Adrenal gland (tissue), 5 donors: ENCODE measurements at regions not wholly inside any gene's neighbourhood (a gene's known extent, or its start where the extent isn't known, plus 50 kb on each side); places are given as distances from the start of the nearest gene placed in this dataset.

Source experiments
- POLR2A ChIP-seq, 2 donors: fragments of 450-650 bp; IDR thresholded peaks; one replicate each; pipeline ENCODE4 v1.6.1; 2017; ENCODE audit warnings: antibody characterized with exemption in 2 of 2, mild to moderate bottlenecking in 2 of 2, moderate library complexity in 1 of 2
- TF ChIP-seq, protein P1 (sequence below), 6 experiments: fragments of 450-650 bp in 4 of 6; fragments of 200-600 bp in 2 of 6; sonication (generic) in 1 of 6; IDR thresholded peaks; 1 replicate in 5 of 6; 2 replicates in 1 of 6; pipeline versions ENCODE4 v1.5.1 to v1.8.0; 2016 to 2021; ENCODE audit warnings: antibody characterized with exemption in 6 of 6, mild to moderate bottlenecking in 2 of 6, moderate library complexity in 1 of 6
- donor health status: DM: no; HTN: no; CAD: no.

- TF ChIP-seq, protein P1, sequence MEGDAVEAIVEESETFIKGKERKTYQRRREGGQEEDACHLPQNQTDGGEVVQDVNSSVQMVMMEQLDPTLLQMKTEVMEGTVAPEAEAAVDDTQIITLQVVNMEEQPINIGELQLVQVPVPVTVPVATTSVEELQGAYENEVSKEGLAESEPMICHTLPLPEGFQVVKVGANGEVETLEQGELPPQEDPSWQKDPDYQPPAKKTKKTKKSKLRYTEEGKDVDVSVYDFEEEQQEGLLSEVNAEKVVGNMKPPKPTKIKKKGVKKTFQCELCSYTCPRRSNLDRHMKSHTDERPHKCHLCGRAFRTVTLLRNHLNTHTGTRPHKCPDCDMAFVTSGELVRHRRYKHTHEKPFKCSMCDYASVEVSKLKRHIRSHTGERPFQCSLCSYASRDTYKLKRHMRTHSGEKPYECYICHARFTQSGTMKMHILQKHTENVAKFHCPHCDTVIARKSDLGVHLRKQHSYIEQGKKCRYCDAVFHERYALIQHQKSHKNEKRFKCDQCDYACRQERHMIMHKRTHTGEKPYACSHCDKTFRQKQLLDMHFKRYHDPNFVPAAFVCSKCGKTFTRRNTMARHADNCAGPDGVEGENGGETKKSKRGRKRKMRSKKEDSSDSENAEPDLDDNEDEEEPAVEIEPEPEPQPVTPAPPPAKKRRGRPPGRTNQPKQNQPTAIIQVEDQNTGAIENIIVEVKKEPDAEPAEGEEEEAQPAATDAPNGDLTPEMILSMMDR (IDR thresholded peaks at IDR 0.05), result no peak
- no peak for TF ChIP-seq POLR2A (IDR thresholded peaks at IDR 0.05)
Observed at GRCh38 chr5:98994611-98995010, 65.8 kb upstream of the CHD1 start.
